ENCODE measurements at regions not wholly inside any gene's neighbourhood (a gene's known extent, or its start where the extent isn't known, plus 50 kb on each side); places are given as distances from the start of the nearest gene placed in this dataset.

GRCh38 chr3:83302091-83302490 is 1540.6 kb upstream of the GBE1 start:
- TF ChIP-seq CTCF (IDR thresholded peaks at IDR 0.05; ENCODE audit: low read length) (no peak), EZH2 (optimal IDR thresholded peaks at IDR 0.05; ENCODE audit: low read depth, low read length) (no peak)
